MCF 10A (cell line): ENCODE measurements at regions not wholly inside any gene's neighbourhood (a gene's known extent, or its start where the extent isn't known, plus 50 kb on each side); places are given as distances from the start of the nearest gene placed in this dataset.

ENCODE experiments used
- BruUV-seq: library from RNA; stranded (reverse); fragments of 400-500 nt; replicated peaks from 2 replicates; lab custom pipeline; 2021; lab: Mats Ljungman, UMichigan
- CTCF ChIA-PET: fragments of 300-600 bp; sonication (Branson Sonifier 250); formaldehyde crosslinking; extraction: SDS; loops from one replicate; lab custom pipeline; 2021; ENCODE audit warnings: antibody characterized with exemption, inconsistent platforms; lab: Yijun Ruan, JAX
- POLR2A ChIA-PET: fragments of 300-600, 350-650 bp; sonication (Branson Sonifier 250); formaldehyde crosslinking; extraction: SDS; loops from one replicate; lab custom pipeline; 2020; ENCODE audit warnings: antibody characterized with exemption, inconsistent platforms; lab: Yijun Ruan, JAX
- DNase-seq: peaks from one replicate; pipeline ENCODE4 v3.0.0-alpha.2; 2018; ENCODE audit not compliant: unreplicated experiment
- H3K27ac Mint-ChIP-seq: one replicate; pipeline ENCODE4 v1.8.0; 2022; ENCODE audit warnings: mild to moderate bottlenecking, low read depth, mixed read lengths; ENCODE audit not compliant: unreplicated experiment
- H3K27me3 Mint-ChIP-seq: one replicate; pipeline ENCODE4 v1.8.0; 2022; ENCODE audit warnings: mixed read lengths; ENCODE audit not compliant: insufficient read depth, unreplicated experiment
- H3K36me3 Mint-ChIP-seq: one replicate; pipeline ENCODE4 v1.8.0; 2022; ENCODE audit warnings: mild to moderate bottlenecking, moderate library complexity, mixed read lengths; ENCODE audit not compliant: insufficient read depth, unreplicated experiment
- H3K4me1 Mint-ChIP-seq: one replicate; pipeline ENCODE4 v1.8.0; 2022; ENCODE audit warnings: mixed read lengths; ENCODE audit not compliant: insufficient read depth, unreplicated experiment
- H3K4me3 Mint-ChIP-seq: one replicate; pipeline ENCODE4 v1.8.0; 2022; ENCODE audit warnings: mild to moderate bottlenecking, moderate library complexity, mixed read lengths; ENCODE audit not compliant: unreplicated experiment
- H3K9me3 Mint-ChIP-seq: one replicate; pipeline ENCODE4 v1.8.0; 2022; ENCODE audit warnings: mixed read lengths; ENCODE audit not compliant: unreplicated experiment
- intact Hi-C: fragments of 100-400 bp; cut with micrococcal nuclease; formaldehyde crosslinking; loops from 2 replicates; pipeline ENCODE4 v1.14.1; 2022
- TF ChIP-seq, protein P1 (sequence below): fragments of 200-600 bp; IDR thresholded peaks from one replicate; pipeline ENCODE4 v1.8.0; 2022; ENCODE audit warnings: antibody characterized with exemption, mild to moderate bottlenecking; ENCODE audit not compliant: unreplicated experiment

DNA sequence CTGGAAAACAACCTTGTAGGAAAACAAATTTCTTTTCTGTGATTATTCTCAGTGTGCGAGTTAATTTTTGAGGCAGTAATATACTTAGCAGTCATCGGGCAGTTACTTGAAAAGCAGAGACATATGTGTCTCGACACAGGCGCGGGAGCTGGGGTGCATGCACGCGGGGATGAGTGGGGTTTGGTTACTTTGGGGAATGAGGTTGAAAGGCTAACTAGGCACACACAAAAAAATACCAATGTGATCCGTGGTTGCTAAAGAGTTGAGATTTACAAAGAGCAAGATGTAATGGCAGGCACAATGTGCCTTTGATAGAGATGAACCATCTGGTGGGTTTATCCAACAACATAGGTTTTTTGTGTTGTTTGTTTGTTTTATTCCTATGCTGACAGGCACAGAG, 703.8 kb upstream of the EEF2KMT start:
- BruUV-seq: no TSS peak
- H3K4me1 Mint-ChIP-seq: no peaks in the 10 kb centered on the region
- POLR2A ChIA-PET: no interaction called here
- DNase-seq: no peak
- CTCF ChIA-PET: no interaction called here
- TF ChIP-seq, protein P1, sequence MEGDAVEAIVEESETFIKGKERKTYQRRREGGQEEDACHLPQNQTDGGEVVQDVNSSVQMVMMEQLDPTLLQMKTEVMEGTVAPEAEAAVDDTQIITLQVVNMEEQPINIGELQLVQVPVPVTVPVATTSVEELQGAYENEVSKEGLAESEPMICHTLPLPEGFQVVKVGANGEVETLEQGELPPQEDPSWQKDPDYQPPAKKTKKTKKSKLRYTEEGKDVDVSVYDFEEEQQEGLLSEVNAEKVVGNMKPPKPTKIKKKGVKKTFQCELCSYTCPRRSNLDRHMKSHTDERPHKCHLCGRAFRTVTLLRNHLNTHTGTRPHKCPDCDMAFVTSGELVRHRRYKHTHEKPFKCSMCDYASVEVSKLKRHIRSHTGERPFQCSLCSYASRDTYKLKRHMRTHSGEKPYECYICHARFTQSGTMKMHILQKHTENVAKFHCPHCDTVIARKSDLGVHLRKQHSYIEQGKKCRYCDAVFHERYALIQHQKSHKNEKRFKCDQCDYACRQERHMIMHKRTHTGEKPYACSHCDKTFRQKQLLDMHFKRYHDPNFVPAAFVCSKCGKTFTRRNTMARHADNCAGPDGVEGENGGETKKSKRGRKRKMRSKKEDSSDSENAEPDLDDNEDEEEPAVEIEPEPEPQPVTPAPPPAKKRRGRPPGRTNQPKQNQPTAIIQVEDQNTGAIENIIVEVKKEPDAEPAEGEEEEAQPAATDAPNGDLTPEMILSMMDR: no peak
- H3K9me3 Mint-ChIP-seq: peaks cover 43% of the 10 kb centered on the region
- intact Hi-C loops: no loop called here
- no peak overlapping the region for H3K4me3 Mint-ChIP-seq
- no peaks in the 10 kb centered on the region for H3K36me3 Mint-ChIP-seq
- no peak overlapping the region for H3K27ac Mint-ChIP-seq
- H3K27me3 Mint-ChIP-seq: no peaks in the 10 kb centered on the region

DNA sequence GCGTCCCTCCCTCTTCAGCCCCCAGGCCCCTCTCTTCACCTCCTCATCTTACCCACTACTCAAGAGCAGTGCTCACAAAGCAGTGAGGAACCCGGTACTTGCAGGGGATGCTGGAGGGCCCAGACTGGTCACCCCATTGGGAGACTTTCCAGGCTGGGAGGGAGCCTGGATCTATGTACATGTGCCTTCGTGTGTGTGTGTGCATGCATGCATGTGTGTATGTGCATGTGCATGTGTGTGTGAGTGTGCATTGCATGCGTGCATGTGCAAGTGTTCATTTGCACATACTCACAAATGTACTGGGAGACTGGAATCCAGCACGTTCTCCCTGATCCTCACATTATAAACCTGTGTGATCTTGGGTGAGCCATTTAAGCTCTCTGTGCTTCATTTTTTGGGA, 696.0 kb upstream of the EEF2KMT start:
- no peak overlapping the region for H3K27ac Mint-ChIP-seq
- H3K36me3 Mint-ChIP-seq: no peaks in the 10 kb centered on the region
- TF ChIP-seq, protein P1: no peak
- no peak for DNase-seq
- ChIA-PET CTCF (no interaction called here), POLR2A (no interaction called here)
- no peaks in the 10 kb centered on the region for H3K27me3 Mint-ChIP-seq
- intact Hi-C loops: no loop called here
- BruUV-seq: no TSS peak
- H3K4me1 Mint-ChIP-seq: no peaks in the 10 kb centered on the region
- peaks cover 31% of the 10 kb centered on the region for H3K9me3 Mint-ChIP-seq
- no peak overlapping the region for H3K4me3 Mint-ChIP-seq

DNA sequence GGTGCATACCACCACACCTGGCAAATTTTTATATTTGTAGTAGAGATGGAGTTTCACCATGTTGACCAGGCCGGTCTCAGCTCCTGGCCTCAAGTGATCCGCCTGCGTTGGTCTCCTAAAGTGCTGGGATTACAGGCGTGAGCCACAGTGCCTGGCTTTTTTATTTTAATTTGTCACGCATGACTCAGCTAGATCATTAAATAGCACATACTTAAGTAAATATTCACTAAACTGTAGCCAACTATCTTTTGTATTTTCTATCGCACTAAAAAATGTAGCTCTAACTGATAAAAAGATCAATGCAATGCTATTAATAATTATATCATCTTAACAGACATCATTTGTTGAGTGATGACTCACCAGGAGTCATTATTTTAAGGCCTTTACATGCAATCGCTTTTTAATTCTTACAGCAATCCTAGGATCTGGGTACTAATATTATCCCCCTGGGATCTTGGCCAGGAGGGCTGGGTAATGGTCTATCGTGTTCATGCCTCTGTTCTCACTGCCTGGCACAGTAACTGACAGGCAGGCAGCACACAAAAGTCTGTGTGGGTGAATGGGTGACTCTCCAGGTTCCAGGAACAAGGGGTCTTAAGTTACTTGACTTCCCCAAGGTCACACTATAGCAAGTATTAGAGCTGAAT, 693.5 kb upstream of the EEF2KMT start:
- intact Hi-C loops: no loop called here
- no TSS peak for BruUV-seq
- DNase-seq: no peak
- Mint-ChIP-seq H3K4me1 (no peaks in the 10 kb centered on the region), H3K9me3 (peaks cover 44% of the 10 kb centered on the region), H3K27me3 (no peaks in the 10 kb centered on the region), H3K36me3 (peaks cover 1% of the 10 kb centered on the region), H3K27ac (no peak overlapping the region), H3K4me3 (no peak overlapping the region)
- ChIA-PET POLR2A (no interaction called here), CTCF (no interaction called here)
- TF ChIP-seq, protein P1: no peak

DNA sequence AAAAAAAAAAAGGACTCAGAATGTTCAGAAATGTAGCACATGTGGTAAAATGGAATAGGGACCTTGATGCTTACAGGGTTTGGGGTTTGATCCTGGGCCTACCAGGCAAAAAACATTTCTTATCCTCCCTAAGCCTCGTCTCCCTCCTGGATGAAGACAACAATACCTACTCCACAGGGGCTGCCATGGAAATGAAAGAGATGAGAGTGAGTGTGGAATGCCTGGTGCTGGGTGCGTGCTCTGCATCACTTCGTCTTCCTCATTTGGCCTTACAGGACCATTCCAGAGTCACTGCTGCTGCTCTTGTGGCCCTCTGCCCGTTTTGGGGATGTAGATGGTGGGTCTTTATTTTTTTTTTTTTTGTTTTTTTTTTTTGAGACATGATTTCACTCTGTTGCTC, 692.9 kb upstream of the EEF2KMT start:
- Mint-ChIP-seq H3K27me3 (no peaks in the 10 kb centered on the region), H3K36me3 (peaks cover 6% of the 10 kb centered on the region), H3K4me1 (no peaks in the 10 kb centered on the region), H3K27ac (no peak overlapping the region), H3K9me3 (peaks cover 44% of the 10 kb centered on the region), H3K4me3 (no peak overlapping the region)
- no peak for DNase-seq
- no TSS peak for BruUV-seq
- CTCF ChIA-PET: no interaction called here
- POLR2A ChIA-PET: no interaction called here
- intact Hi-C loops: no loop called here
- TF ChIP-seq, protein P1: no peak
